NCI-H69 (cell line): ENCODE measurements at regions not wholly inside any gene's neighbourhood (a gene's known extent, or its start where the extent isn't known, plus 50 kb on each side); places are given as distances from the start of the nearest gene placed in this dataset.
"Not testable (repeated sequence)": the region's sequence is repeated elsewhere in the genome, so short reads cannot be mapped to it uniquely, and the experiment has no call there.

ENCODE experiments used
- DNase-seq: peaks from one replicate; lab custom pipeline; 2025; lab: John Stamatoyannopoulos, UW

GRCh38 chr1:232416026-232416568 lies 213.8 kb downstream of the SIPA1L2 start:
- peak; percentile 23 for DNase-seq

- not testable (repeated sequence) for DNase-seq
These were observed 214.5 kb downstream of the SIPA1L2 start for GRCh38 chr1:232415481-232415880.

- no peak for DNase-seq
These were observed 215.8 kb downstream of the SIPA1L2 start for GRCh38 chr1:232414100-232414499.

- no peak for DNase-seq
These were observed 216.3 kb downstream of the SIPA1L2 start for GRCh38 chr1:232413674-232414073.

GRCh38 chr1:232409584-232409983 lies 220.3 kb downstream of the SIPA1L2 start:
- DNase-seq, result no peak

GRCh38 chr1:232407120-232407519 lies 222.8 kb downstream of the SIPA1L2 start:
- no peak for DNase-seq

GRCh38 chr1:232405781-232406180 lies 224.2 kb downstream of the SIPA1L2 start:
- no peak for DNase-seq

GRCh38 chr1:232404981-232405731 lies 224.8 kb downstream of the SIPA1L2 start:
- peak; percentile 12 for DNase-seq

GRCh38 chr1:232404227-232404626 lies 225.7 kb downstream of the SIPA1L2 start:
- no peak for DNase-seq

- DNase-seq, result no peak
These were observed 226.8 kb downstream of the SIPA1L2 start for GRCh38 chr1:232403017-232403714.

GRCh38 chr1:232398823-232399222 lies 231.1 kb downstream of the SIPA1L2 start:
- DNase-seq, result no peak

- DNase-seq, result peak; percentile 11
These were observed 236.3 kb downstream of the SIPA1L2 start for GRCh38 chr1:232393444-232394146.

- no peak for DNase-seq
These were observed 236.9 kb downstream of the SIPA1L2 start for GRCh38 chr1:232393010-232393409.

GRCh38 chr1:232390590-232390989 lies 239.3 kb downstream of the SIPA1L2 start:
- no peak for DNase-seq

- no peak for DNase-seq
These were observed 240.2 kb downstream of the SIPA1L2 start for GRCh38 chr1:232389744-232390143.

- no peak for DNase-seq
These were observed 241.6 kb downstream of the SIPA1L2 start for GRCh38 chr1:232388363-232388762.

GRCh38 chr1:232386721-232387510 lies 243.0 kb downstream of the SIPA1L2 start:
- no peak for DNase-seq

GRCh38 chr1:232386294-232386693 lies 243.6 kb downstream of the SIPA1L2 start:
- DNase-seq, result no peak

GRCh38 chr1:232385221-232385620 lies 244.7 kb downstream of the SIPA1L2 start:
- DNase-seq, result no peak

GRCh38 chr1:232384171-232384883 lies 245.6 kb downstream of the SIPA1L2 start:
- DNase-seq, result no peak
